ENCODE measurements at regions not wholly inside any gene's neighbourhood (a gene's known extent, or its start where the extent isn't known, plus 50 kb on each side); places are given as distances from the start of the nearest gene placed in this dataset.

DNA sequence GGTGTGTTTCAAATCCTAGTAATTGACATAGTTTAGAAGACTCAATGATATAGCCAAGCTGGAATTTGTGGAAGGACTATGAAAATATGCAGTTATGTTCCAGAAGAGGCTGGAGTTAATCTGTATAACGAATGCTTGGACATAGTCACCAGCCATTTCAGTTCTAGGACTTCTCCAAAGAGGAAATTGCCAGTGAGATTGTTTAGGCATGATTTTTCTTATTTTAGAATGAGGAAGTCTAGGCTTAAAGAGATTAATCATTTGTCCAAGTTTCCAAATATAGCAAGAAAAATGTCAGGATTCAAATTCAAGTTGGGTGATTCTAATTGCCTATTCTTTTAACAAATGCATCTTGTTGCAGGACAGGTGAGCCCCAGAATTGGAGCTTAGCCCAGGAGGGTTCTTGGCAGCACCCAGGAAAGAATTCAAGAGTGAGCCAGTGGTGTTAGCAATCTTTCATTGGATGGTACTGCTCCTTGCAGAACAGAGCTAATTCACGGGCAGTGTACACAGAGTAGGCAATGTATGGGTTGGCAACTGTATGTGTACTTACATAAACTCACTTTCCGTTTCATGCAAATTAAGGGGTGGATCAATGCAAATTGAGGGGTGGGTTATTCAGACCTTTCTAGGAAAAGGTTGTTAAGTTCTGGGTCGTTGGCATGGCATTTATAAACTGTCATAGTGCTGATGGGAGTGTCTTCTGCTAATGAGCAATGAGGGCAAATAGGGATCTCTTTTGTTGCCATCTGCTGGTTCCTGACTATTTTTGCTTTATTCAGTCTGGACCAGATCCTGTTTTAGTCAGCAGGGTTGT is 763.1 kb upstream of the SLITRK1 start:
- no peak for FAIRE-seq
- Histone ChIP-seq H3K27me3 (replicated peaks in 1 of 2; ENCODE audit: control insufficient read depth in 2 of 2, insufficient read depth in 2 of 2, low read length in 1 of 2) (no peaks in the 10 kb centered on the region), H3K79me2 (ENCODE audit: control insufficient read depth, insufficient read depth, low read length) (no peaks in the 10 kb centered on the region), H3K4me2 (ENCODE audit: control insufficient read depth, insufficient read depth) (no peak overlapping the region), H3K4me3 (no peak overlapping the region), H3K27ac (ENCODE audit: control insufficient read depth, insufficient read depth) (no peak overlapping the region), H3K9me3 (replicated peaks; ENCODE audit: control insufficient read depth, insufficient read depth, low read length) (no peaks in the 10 kb centered on the region), H3K36me3 (ENCODE audit: control insufficient read depth in 2 of 2, insufficient read depth in 2 of 2, low read length in 1 of 2) (no peaks in the 10 kb centered on the region), H4K20me1 (ENCODE audit: control insufficient read depth, insufficient read depth) (no peaks in the 10 kb centered on the region), H3K9ac (ENCODE audit: control insufficient read depth, insufficient read depth, low read length) (no peak overlapping the region), H2AFZ (ENCODE audit: control insufficient read depth, low read depth, low read length) (no peak overlapping the region), H3K4me1 (ENCODE audit: control insufficient read depth, insufficient read depth, low read length) (no peaks in the 10 kb centered on the region)
- no TSS peak for BruUV-seq (replicated peaks)
- TF ChIP-seq CHD4 (IDR thresholded peaks at IDR 0.05) (no peak), NFXL1 (IDR thresholded peaks at IDR 0.05; ENCODE audit: borderline replicate concordance) (no peak), ZBTB4 (CRISPR knock-in tag; IDR thresholded peaks at IDR 0.05) (no peak), TCF12 (IDR thresholded peaks at IDR 0.05; ENCODE audit: low read depth, low read length) (no peak), SUZ12 (IDR thresholded peaks at IDR 0.05; ENCODE audit: unreplicated experiment) (no peak), HDAC2 (IDR thresholded peaks at IDR 0.05) (no peak), CHD1 (IDR thresholded peaks at IDR 0.05; ENCODE audit: low read depth, low read length) (no peak)
- ChIA-PET POLR2A (interaction anchor here (0.6 kb wide), 1 partner anchor 314 kb away, joined by 3 read pairs; no protein-coding TSS in a partner anchor), CTCF (no interaction called here), RAD21 (ENCODE audit: unreplicated experiment) (no interaction called here), SMC1A (ENCODE audit: uncharacterized antibody, unreplicated experiment) (interaction anchor here (1.0 kb wide), 1 partner anchor 56 kb away, joined by 3 read pairs; no protein-coding TSS in a partner anchor)
- in situ Hi-C loops (cut with MboI): no loop called here
- ATAC-seq: no peak
- DNase-seq (ENCODE audit: low read depth, low spot score): no peak
- intact Hi-C loops (cut with micrococcal nuclease; ENCODE audit: unreplicated experiment): no loop called here
- 24% methylated on average over 4 of the region's 4 CpGs for WGBS (ENCODE audit: insufficient coverage, insufficient replicate concordance, low lambda C conversion rate, missing lambda C conversion rate)
